Heart right ventricle (tissue), 16 donors: ENCODE measurements at regions not wholly inside any gene's neighbourhood (a gene's known extent, or its start where the extent isn't known, plus 50 kb on each side); places are given as distances from the start of the nearest gene placed in this dataset.
A peak's percentile ranks its signal among the peaks of the same experiment; 100 is the strongest.

Experiments used
- ATAC-seq, 8 donors: fragments of 200-7000 bp; cut with Tn5 transposase; one replicate each; pipeline ENCODE4 v1.9.1; 2020; ENCODE audit warnings: mild to moderate bottlenecking in 8 of 8, moderate library complexity in 8 of 8, moderate number of reproducible peaks in 1 of 8
- DNase-seq, 2 donors: peaks; one replicate each; pipeline ENCODE4 v3.0.0-alpha.2; 2020
- H3K27ac ChIP-seq, 10 donors: fragments of 200-600 bp; sonication (generic) in 2 of 10; one replicate each; pipeline versions ENCODE4 v1.5.0 to v1.8.0; 2020 to 2022; ENCODE audit warnings: mild to moderate bottlenecking in 3 of 10
- H3K27me3 ChIP-seq, 7 donors: fragments of 200-600 bp; one replicate each; pipeline ENCODE4 v1.8.0; 2021 to 2022; ENCODE audit warnings: mild to moderate bottlenecking in 2 of 7
- H3K36me3 ChIP-seq, 9 donors: fragments of 200-600 bp; sonication (generic) in 1 of 9; one replicate each; pipeline versions ENCODE4 v1.5.0 to v1.8.0; 2020 to 2022; ENCODE audit warnings: mild to moderate bottlenecking in 2 of 9
- H3K4me1 ChIP-seq, 9 donors: fragments of 200-600 bp; sonication (generic) in 1 of 9; one replicate each; pipeline versions ENCODE4 v1.5.0 to v1.8.0; 2020 to 2022; ENCODE audit warnings: mild to moderate bottlenecking in 4 of 9
- H3K4me3 ChIP-seq, 10 donors: fragments of 200-600 bp; sonication (generic) in 2 of 10; one replicate each; pipeline versions ENCODE4 v1.5.0 to v1.8.0; 2020 to 2022; ENCODE audit warnings: mild to moderate bottlenecking in 7 of 10, moderate library complexity in 2 of 10
- H3K9me3 ChIP-seq, 11 donors: fragments of 200-600 bp in 10 of 11; sonication (generic) in 2 of 11; one replicate each; pipeline versions ENCODE4 v1.5.0 to v1.8.0; 2013 to 2022; ENCODE audit warnings: mild to moderate bottlenecking in 2 of 11, control low read depth in 1 of 11, moderate library complexity in 1 of 11
- CTCF ChIP-seq, 9 donors: fragments of 200-600 bp; sonication (generic) in 2 of 9; IDR thresholded peaks; one replicate each; pipeline versions ENCODE4 v1.5.0 to v1.8.0; 2021 to 2022; ENCODE audit warnings: antibody characterized with exemption in 9 of 9, mild to moderate bottlenecking in 5 of 9, moderate library complexity in 1 of 9
- WGBS, 2 donors: extraction: QIAGEN DNeasy Blood & Tissue Kit; methylation state at CpG; one replicate each; pipeline ENCODE4 v1.1.7; 2013; ENCODE audit warnings: inconsistent platforms in 1 of 2; 5-methylcytosine and 5-hydroxymethylcytosine counted together
- intact Hi-C, 10 donors: fragments of 100-400 bp; cut with DNase I; formaldehyde crosslinking; loops; one replicate each; pipeline versions ENCODE4 v1.11.1 to v1.14.2; 2022
- donor health status: Arrhythmogenic right ventricular cardiomyopathy.
- donor health status: ischemic (EF 13 %, LVEDD 7.1; RV severe dilation, severe dysfunction).
- donor health status: healthy with polysubstance abuse.
- donor health status: DM: no; HTN: yes; CAD: no.
- donor health status: DM: no; HTN: no; CAD: no.
- donor health status: ischemic (EF 25% LVEDD 6.9; RV normal size, moderate dysfunction).
- donor health status: ischemic (EF 25% LVEDD 5.7; RV mildly dilated, moderate dysfunction).
- donor health status: healthy.
- donor health status: DM: yes; HTN: yes; CAD: no.
- donor health status: Ischemic cardiomyopathy.
- donor health status: ischemic (EF 35%, LVEDD 5.7; RV mildly dilated, moderate dysfunction).
- donor health status: nonischemic (EF 11% LVEDD 7.7; RV severe dilation, severe dysfunction).
- donor health status: DM: yes; HTN: yes; CAD: no.
- donor health status: PGD.
- donor health status: ischemic (EF 29% LVEDD 5.4; RV normal size, mild dysfunction).
- donor health status: nonischemic (EF 23%, LVEDD 6.1; RV moderate dilation, normal function).

GRCh38 chr10:6978187-6978627 is 398.1 kb upstream of the PRKCQ start:
- no peak for TF ChIP-seq CTCF (IDR thresholded peaks at IDR 0.05)
- H3K9me3 ChIP-seq: peaks cover 0 to 8% (median 0%) of the 10 kb centered on the region in 11 donors
- ATAC-seq (no peak), DNase-seq (no peak)
- H3K36me3 ChIP-seq: no peaks in the 10 kb centered on the region
- no peak overlapping the region for H3K27ac ChIP-seq
- no peak overlapping the region for H3K4me3 ChIP-seq
- intact Hi-C loops: no loop called here
- 55 to 59% methylated on average over 5 of the region's 5 CpGs for WGBS, 2 donors
- peaks cover 0 to 14% (median 0%) of the 10 kb centered on the region in 7 donors for H3K27me3 ChIP-seq
- peaks cover 0 to 5% (median 0%) of the 10 kb centered on the region in 9 donors for H3K4me1 ChIP-seq

- Histone ChIP-seq H3K36me3 (no peaks in the 10 kb centered on the region), H3K27me3 (peaks cover 0 to 14% (median 0%) of the 10 kb centered on the region in 7 donors), H3K4me1 (peaks cover 0 to 5% (median 0%) of the 10 kb centered on the region in 9 donors), H3K4me3 (no peak overlapping the region), H3K9me3 (peaks cover 0 to 8% (median 0%) of the 10 kb centered on the region in 11 donors), H3K27ac (no peak overlapping the region)
- DNase-seq: no peak
- intact Hi-C loops: no loop called here
- WGBS, 2 donors: 77 to 78% methylated on average over 12 of the region's 12 CpGs
- TF ChIP-seq CTCF (IDR thresholded peaks at IDR 0.05): no peak
- no peak for ATAC-seq
Measured at GRCh38 chr10:6977398-6978186, 397.5 kb upstream of the PRKCQ start.

- H3K27ac ChIP-seq: peak overlapping the region in 1 of 10 donors; percentile 31
- no peaks in the 10 kb centered on the region for H3K36me3 ChIP-seq
- 69 to 72% methylated on average over 7 of the region's 7 CpGs for WGBS, 2 donors
- no peak overlapping the region for H3K4me3 ChIP-seq
- TF ChIP-seq CTCF (IDR thresholded peaks at IDR 0.05): no peak
- peaks cover 0 to 11% (median 0%) of the 10 kb centered on the region in 7 donors for H3K27me3 ChIP-seq
- DNase-seq (no peak), ATAC-seq (no peak)
- H3K9me3 ChIP-seq: peaks cover 0 to 8% (median 0%) of the 10 kb centered on the region in 11 donors
- H3K4me1 ChIP-seq: peaks cover 0 to 5% (median 0%) of the 10 kb centered on the region in 9 donors
- intact Hi-C loops: no loop called here
Measured at GRCh38 chr10:6973899-6974298, 393.8 kb upstream of the PRKCQ start.

- TF ChIP-seq CTCF (IDR thresholded peaks at IDR 0.05): no peak
- Histone ChIP-seq H3K9me3 (peaks cover 0 to 8% (median 0%) of the 10 kb centered on the region in 11 donors), H3K4me1 (peaks cover 0 to 5% (median 0%) of the 10 kb centered on the region in 9 donors), H3K27ac (no peak overlapping the region), H3K36me3 (no peaks in the 10 kb centered on the region), H3K4me3 (no peak overlapping the region), H3K27me3 (peaks cover 0 to 3% (median 0%) of the 10 kb centered on the region in 7 donors)
- no peak for DNase-seq
- 43 to 54% methylated on average over 6 of the region's 6 CpGs for WGBS, 2 donors
- ATAC-seq: no peak
- intact Hi-C loops: no loop called here
Measured at GRCh38 chr10:6972226-6972625, 392.1 kb upstream of the PRKCQ start.
